Activated T-cell treated with anti-CD3 and anti-CD28 coated beads, Interleukin-2, amount 50 U/mL, for 24 hours (primary cell): ENCODE measurements at regions not wholly inside any gene's neighbourhood (a gene's known extent, or its start where the extent isn't known, plus 50 kb on each side); places are given as distances from the start of the nearest gene placed in this dataset.
A peak's percentile ranks its signal among the peaks of the same experiment; 100 is the strongest.
"Not testable (repeated sequence)": the region's sequence is repeated elsewhere in the genome, so short reads cannot be mapped to it uniquely, and the experiment has no call there.

Experiments
- DNase-seq: peaks from one replicate; pipeline ENCODE4 v3.0.0-alpha.2; 2020
- H3K27ac Mint-ChIP-seq: 2 replicates; pipeline ENCODE4 v1.8.0; 2020; ENCODE audit warnings: mild to moderate bottlenecking, mixed read lengths
- H3K27me3 Mint-ChIP-seq: 2 replicates; pipeline ENCODE4 v1.8.0; 2020; ENCODE audit warnings: mixed read lengths
- H3K36me3 Mint-ChIP-seq: 2 replicates; pipeline ENCODE4 v1.8.0; 2020; ENCODE audit warnings: low read depth, mixed read lengths
- H3K4me1 Mint-ChIP-seq: 2 replicates; pipeline ENCODE4 v1.8.0; 2020; ENCODE audit warnings: low read depth, mixed read lengths
- H3K4me3 Mint-ChIP-seq: 2 replicates; pipeline ENCODE4 v1.8.0; 2020; ENCODE audit warnings: mild to moderate bottlenecking, moderate library complexity, mixed read lengths
- H3K9me3 Mint-ChIP-seq: 2 replicates; pipeline ENCODE4 v1.8.0; 2020; ENCODE audit warnings: mixed read lengths

DNA sequence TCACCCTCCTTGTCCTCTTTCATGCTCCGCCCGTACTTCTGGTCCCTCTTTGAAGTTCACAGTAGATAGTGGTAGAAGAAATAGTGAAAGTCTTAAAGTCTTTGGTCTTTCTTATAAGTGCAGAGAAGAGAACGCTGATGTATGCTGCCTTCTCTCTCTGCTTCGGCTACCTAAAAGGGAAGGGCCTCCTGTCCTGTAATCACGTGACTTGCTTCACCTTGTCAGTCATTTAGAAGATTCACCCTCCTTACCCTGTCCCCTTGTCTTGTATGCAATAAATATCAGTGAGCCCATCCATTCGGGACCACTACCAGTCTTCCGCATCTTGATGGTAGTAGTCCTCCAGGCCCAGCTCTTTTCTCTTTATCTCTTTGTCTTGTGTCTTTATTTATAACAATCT, 144.6 kb downstream of the ARL4C start:
- DNase-seq = no peak
- no peaks in the 10 kb centered on the region for H3K27me3 Mint-ChIP-seq
- no peak overlapping the region for H3K4me3 Mint-ChIP-seq
- no peak overlapping the region for H3K27ac Mint-ChIP-seq
- H3K9me3 Mint-ChIP-seq = peaks cover 4% of the 10 kb centered on the region
- H3K4me1 Mint-ChIP-seq = peaks cover 33% of the 10 kb centered on the region
- H3K36me3 Mint-ChIP-seq = no peaks in the 10 kb centered on the region

DNA sequence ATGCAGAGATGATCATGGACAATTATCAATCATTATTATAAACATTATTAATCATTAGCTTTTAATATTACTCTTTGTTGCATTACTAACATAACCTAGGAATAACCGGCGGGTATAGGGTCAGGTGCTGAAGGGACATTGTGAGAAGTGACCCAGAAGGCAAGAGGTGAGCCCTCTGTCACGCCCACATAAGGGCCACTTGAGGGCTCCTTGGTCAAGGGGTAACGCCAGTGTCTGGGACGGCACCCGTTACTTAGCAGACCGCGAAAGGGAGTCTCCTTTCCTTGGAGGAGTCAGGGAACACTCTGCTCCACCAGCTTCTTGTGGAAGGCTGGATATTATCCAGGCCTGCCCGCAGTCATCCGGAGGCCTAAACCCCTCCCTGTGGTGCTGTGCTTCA, 145.0 kb downstream of the ARL4C start:
- peaks cover 35% of the 10 kb centered on the region for H3K4me1 Mint-ChIP-seq
- not testable (repeated sequence) for H3K27ac Mint-ChIP-seq, DNase-seq

DNA sequence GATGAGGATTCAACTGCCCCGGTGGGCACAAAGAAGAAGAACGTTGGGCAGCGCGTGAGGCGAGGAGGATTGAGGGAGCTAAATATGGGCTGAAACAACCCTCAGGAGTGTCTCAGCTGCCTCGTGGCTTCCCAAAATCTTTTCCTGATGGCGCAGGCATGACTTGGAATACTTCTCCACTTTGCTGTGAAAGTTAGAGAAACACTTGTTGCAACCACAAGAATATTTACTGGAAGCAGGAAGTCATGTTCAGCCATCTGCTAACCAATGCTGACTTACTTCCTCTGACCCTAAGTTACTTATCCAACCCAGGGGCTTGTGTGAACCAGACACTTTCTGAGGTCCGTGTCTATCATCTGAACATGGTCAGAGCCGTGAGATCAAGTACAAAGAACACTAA, 148.8 kb downstream of the ARL4C start:
- H3K36me3 Mint-ChIP-seq = no peaks in the 10 kb centered on the region
- peaks cover 26% of the 10 kb centered on the region for H3K4me1 Mint-ChIP-seq
- no peaks in the 10 kb centered on the region for H3K27me3 Mint-ChIP-seq
- no peak overlapping the region for H3K27ac Mint-ChIP-seq
- DNase-seq = no peak
- H3K4me3 Mint-ChIP-seq = no peak overlapping the region
- H3K9me3 Mint-ChIP-seq = peaks cover 3% of the 10 kb centered on the region

More for the DNA sequence above, 145.0 kb downstream of the ARL4C start:
- H3K9me3 Mint-ChIP-seq, H3K4me3 Mint-ChIP-seq, H3K36me3 Mint-ChIP-seq, H3K27me3 Mint-ChIP-seq: not testable (repeated sequence)

DNA sequence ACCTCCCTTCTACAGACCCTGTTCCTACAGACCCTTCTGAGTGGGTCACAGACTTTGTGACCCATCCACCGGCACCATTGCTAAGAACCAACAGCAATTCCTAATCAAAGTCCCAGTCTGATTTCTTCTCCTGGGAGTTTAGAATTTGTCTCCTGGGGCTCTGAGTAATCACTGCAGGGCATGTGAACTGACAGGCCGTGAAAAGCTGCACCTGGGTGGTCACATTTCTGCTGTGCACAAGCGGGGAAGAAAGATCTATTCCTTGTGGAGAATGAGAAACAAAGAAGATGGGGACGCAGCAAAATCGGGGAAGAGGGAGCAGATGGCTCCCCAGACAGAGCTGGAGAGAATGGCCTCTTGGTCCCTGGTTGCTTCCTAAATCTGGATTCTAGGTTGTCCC, 151.0 kb downstream of the ARL4C start:
- Mint-ChIP-seq H3K4me3 (no peak overlapping the region), H3K27me3 (no peaks in the 10 kb centered on the region), H3K36me3 (no peaks in the 10 kb centered on the region), H3K27ac (no peak overlapping the region), H3K9me3 (no peaks in the 10 kb centered on the region), H3K4me1 (peaks cover 26% of the 10 kb centered on the region)
- no peak for DNase-seq

DNA sequence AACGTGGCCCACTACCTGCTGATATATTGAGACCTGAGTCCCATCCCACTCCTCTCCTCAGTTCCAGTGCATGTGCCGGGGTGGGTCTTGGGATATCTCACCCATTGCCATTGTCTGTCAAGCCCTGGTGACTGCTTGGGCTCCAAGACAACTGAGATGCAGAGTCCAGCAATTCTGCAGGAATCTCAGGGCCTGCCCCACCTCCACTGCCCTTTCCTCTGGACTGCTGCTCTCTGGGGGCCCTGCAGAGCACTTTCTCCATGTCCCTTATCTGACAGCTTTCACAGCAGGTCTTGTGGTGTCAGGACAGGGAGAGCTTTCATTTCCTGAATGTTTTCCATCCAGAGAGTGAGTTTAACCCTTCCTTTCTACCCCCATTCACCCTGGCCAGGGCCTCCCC, 152.9 kb downstream of the ARL4C start:
- no peak for DNase-seq
- no peaks in the 10 kb centered on the region for H3K27me3 Mint-ChIP-seq
- H3K27ac Mint-ChIP-seq = no peak overlapping the region
- no peak overlapping the region for H3K4me3 Mint-ChIP-seq
- peaks cover 8% of the 10 kb centered on the region for H3K9me3 Mint-ChIP-seq
- no peaks in the 10 kb centered on the region for H3K36me3 Mint-ChIP-seq
- H3K4me1 Mint-ChIP-seq = peaks cover 29% of the 10 kb centered on the region

DNA sequence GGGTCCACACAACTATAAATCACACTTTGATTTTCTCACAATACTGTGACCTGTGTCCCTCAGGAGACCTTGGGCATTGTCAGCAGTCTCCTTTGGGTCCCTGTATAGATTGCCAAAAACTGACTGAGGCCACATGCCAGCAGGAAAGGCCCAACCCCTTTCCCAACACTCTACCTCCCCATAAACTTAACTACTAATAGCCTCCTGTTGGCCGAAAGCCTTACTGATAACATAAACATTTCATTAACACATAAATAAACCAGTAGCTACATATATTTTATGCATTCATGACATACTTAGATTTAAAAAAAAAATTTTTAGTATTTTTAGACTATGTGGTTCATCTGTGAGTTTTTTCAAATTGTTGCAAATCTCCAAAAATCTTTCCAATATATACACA, 153.5 kb downstream of the ARL4C start:
- Mint-ChIP-seq H3K9me3 (peaks cover 11% of the 10 kb centered on the region), H3K36me3 (no peaks in the 10 kb centered on the region), H3K4me1 (peaks cover 25% of the 10 kb centered on the region), H3K27ac (no peak overlapping the region), H3K27me3 (no peaks in the 10 kb centered on the region), H3K4me3 (no peak overlapping the region)
- DNase-seq = no peak

DNA sequence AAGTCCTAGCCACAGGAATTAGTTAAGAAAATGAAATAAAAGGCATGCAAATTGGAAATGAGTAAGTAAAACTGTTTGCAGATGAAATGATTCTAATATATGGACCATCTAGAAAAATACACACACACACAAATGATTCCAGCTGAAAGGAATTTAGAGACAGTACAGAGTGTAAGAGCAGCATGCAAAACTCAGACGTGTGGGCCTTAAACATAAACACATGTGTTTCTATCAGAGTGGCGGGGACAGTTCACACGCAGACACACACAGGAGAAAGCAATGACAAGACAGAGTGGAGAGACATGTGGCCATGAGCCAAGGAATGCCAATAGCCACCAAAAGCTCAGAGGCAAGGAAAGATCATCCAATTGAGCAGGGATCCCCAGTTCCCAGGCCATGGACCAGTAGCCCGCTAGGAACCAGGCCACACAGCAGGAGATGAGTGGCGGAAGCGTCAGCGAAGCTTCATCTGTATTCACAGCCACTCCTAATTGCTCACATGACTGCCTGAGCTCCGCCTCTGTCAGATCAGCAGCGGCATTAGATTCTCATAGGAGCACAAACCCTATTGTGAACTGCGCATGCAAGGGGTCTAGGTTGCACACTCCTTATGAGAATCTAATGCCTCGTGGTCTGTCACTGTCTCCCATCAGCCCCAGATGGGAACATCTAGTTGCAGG, 155.4 kb downstream of the ARL4C start:
- peaks cover 11% of the 10 kb centered on the region for H3K9me3 Mint-ChIP-seq
- no peaks in the 10 kb centered on the region for H3K27me3 Mint-ChIP-seq
- DNase-seq = no peak
- H3K4me3 Mint-ChIP-seq = no peak overlapping the region
- H3K27ac Mint-ChIP-seq = no peak overlapping the region
- H3K36me3 Mint-ChIP-seq = no peaks in the 10 kb centered on the region
- H3K4me1 Mint-ChIP-seq = peaks cover 11% of the 10 kb centered on the region

DNA sequence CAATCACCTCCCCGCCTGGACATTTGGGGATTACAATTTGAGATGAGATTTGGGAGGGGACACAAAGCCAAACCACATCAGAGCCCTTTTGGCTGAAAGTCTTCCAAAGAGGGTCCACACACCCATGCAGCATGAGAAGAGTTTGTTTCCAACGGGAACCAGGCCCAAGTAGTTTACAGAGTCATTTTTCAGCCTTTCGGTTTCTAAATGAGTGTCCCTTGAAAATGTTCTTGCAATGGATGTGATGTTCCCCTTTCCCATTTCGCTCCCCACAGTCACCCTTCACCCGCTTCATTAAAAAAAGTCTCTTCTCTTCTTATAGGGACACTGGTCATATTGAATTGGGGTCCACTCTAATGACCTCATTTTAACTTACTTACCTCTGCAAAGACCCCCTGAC, 157.4 kb downstream of the ARL4C start:
- H3K9me3 Mint-ChIP-seq = peaks cover 11% of the 10 kb centered on the region
- H3K27ac Mint-ChIP-seq = no peak overlapping the region
- H3K27me3 Mint-ChIP-seq = no peaks in the 10 kb centered on the region
- H3K36me3 Mint-ChIP-seq = no peaks in the 10 kb centered on the region
- H3K4me1 Mint-ChIP-seq = peaks cover 23% of the 10 kb centered on the region
- DNase-seq = no peak
- H3K4me3 Mint-ChIP-seq = no peak overlapping the region

DNA sequence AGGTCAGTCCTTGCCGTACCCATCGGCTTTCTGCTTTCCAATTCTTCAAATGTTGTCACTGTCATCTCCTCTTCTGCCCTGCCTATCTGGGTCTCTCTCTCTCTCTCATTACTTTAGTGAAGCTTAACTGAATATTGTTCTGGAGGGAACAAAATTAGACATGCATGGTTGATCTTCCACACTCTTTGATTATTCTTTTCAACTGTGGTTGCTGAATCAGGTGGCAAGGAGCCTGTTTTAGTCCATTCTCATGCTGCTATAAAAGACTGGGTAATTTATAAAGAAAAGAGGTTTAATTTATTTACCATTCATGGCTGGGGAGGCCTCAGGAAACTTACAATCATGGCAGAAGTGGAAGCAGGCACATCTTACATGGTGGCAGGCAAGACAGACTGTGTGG, 157.9 kb downstream of the ARL4C start:
- no peak for DNase-seq
- Mint-ChIP-seq H3K36me3 (no peaks in the 10 kb centered on the region), H3K27ac (no peak overlapping the region), H3K27me3 (no peaks in the 10 kb centered on the region), H3K4me1 (peaks cover 21% of the 10 kb centered on the region), H3K9me3 (peaks cover 11% of the 10 kb centered on the region), H3K4me3 (no peak overlapping the region)

DNA sequence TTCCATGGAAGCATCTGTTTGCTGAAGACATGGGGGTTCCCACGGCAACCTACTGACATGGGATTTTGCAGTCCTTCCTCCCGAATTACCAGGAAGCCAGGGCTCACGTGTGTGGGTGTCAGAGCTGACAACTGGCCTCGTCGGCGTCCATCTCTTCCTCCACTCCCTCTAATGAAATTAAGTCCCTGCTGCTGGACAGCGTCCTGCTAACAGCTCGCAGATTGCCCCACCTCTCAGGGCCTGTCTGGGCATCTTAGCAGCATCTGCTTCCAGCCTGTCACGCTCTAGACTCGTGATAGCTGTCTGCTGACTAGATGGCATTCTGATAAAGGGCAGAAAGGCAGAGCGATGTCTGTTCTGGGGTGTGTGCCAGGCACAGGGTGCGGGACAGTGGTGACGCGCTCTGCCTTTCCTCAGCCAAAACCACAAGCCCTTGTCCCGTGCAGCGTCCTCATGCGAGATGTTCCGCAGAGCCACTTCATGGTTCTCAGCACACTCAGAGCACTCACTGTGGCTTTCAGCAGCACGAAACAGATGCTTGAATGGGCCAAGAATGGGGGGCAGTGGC, 161.1 kb downstream of the ARL4C start:
- DNase-seq = peak; percentile 59
- Mint-ChIP-seq H3K27me3 (no peaks in the 10 kb centered on the region), H3K4me1 (peaks cover 31% of the 10 kb centered on the region), H3K27ac (peak overlapping the region; percentile 74), H3K4me3 (no peak overlapping the region), H3K36me3 (no peaks in the 10 kb centered on the region), H3K9me3 (peaks cover 11% of the 10 kb centered on the region)

DNA sequence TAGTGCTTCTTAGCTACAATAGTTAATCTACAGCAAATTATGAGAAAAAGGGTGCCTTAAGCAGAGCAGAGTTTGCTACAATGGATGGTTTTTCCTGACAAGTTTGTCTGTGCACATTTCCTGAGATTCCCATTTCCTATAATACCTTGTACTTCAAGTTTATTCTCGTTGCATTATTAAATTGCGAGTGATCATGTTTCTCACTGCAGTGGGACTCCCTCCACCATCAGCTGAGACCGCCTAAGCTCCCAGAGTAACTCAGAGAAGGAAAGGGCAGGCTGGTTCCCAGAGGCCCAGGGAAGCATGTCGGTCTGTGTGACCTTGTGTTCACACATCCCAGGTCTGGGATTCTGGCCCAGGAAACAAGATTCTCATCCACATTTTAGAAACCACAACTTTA, 162.1 kb downstream of the ARL4C start:
- Mint-ChIP-seq H3K36me3 (no peaks in the 10 kb centered on the region), H3K27ac (no peak overlapping the region), H3K27me3 (no peaks in the 10 kb centered on the region), H3K4me1 (peaks cover 31% of the 10 kb centered on the region), H3K4me3 (no peak overlapping the region), H3K9me3 (peaks cover 11% of the 10 kb centered on the region)
- no peak for DNase-seq

DNA sequence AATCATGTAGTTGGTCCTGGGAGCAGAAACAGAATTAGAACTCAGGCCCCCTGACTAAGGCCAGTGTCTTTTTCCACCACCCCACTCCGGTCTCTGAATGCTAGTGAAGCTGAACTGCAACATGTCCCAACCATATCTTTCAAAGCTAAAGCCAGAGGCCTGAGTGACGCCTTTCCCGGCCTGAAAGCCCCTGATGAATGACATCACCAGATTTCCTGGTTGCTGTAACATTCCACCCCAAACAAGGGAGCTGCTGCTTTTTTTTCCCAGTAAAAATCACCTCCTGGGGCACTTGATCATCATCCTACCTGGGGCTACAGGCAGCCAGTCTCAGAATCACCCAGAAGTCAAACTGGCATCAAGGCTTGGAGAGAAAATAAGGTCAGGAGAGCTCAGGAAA, 162.7 kb downstream of the ARL4C start:
- Mint-ChIP-seq H3K4me3 (no peak overlapping the region), H3K27me3 (no peaks in the 10 kb centered on the region), H3K36me3 (no peaks in the 10 kb centered on the region), H3K4me1 (peaks cover 27% of the 10 kb centered on the region), H3K27ac (no peak overlapping the region), H3K9me3 (peaks cover 5% of the 10 kb centered on the region)
- no peak for DNase-seq

DNA sequence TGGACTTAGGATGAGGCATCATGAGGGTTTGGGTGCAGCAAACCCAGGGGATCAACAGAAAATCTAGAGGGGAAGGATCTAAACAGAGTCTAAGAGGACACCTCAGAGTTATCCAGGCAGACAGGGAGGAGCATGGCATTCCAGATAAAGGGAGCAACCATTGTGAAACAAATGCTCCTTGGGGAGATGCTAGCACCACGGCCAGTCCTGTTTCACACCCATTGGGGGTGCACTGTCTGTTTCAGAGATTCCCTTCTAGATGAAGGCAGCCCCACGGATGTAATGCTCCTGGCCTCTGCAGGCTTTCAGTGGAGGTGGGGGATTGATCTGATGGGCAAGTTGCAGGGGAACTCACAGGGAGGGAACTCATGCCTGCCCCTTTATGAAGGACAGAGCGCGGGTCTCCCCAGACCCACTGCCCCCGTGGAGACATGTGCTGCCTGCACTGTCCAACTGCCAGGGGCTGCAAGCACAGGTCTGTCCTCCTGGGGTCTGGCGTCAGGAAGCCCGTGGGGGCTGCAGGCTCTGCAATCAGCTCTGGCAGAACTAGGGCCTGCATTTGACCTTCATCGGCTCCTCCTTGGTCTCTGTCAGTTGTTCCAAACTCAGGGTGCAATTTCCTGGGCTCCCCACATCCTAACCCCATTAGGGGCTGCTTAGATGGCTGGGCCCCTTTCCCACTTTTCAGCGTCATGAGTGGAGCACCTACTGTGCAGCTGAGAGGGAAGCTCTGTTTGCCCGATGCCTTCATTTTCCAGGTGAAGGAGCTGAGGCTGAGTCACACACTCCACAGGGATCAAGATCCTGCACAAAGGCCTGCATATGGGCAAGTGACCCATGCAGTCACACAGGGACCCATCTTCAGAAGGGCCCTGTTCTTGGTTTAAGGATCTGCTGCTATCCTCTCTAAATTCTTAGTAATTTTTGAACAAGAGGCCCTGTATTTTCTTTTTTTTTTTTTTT, 163.4 kb downstream of the ARL4C start:
- Mint-ChIP-seq H3K4me1 (peaks cover 27% of the 10 kb centered on the region), H3K27ac (no peak overlapping the region), H3K36me3 (no peaks in the 10 kb centered on the region), H3K9me3 (no peaks in the 10 kb centered on the region), H3K27me3 (no peaks in the 10 kb centered on the region), H3K4me3 (no peak overlapping the region)
- DNase-seq = no peak

DNA sequence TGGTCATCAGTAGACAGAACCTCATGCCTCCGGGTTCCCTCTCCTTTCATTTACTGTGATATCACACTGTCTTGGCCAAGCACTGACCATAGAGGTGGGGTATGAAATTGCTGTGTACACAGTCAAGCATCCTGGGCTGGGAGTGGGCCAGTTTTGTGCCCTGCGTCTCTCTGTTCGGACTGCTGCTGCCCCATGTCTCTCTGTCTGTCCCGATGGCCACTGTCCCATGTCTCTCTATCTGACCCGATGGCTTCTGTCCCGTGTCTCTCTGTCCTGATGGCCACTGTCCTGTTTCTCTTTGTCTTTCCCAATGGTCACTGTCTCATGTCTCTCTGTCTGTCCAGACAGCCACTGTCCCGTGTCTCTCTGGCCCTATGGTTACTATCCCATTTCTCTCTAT, 164.9 kb downstream of the ARL4C start:
- Mint-ChIP-seq H3K4me1 (peaks cover 30% of the 10 kb centered on the region), H3K36me3 (no peaks in the 10 kb centered on the region), H3K9me3 (no peaks in the 10 kb centered on the region), H3K27me3 (no peaks in the 10 kb centered on the region), H3K27ac (no peak overlapping the region), H3K4me3 (no peak overlapping the region)
- DNase-seq = no peak

DNA sequence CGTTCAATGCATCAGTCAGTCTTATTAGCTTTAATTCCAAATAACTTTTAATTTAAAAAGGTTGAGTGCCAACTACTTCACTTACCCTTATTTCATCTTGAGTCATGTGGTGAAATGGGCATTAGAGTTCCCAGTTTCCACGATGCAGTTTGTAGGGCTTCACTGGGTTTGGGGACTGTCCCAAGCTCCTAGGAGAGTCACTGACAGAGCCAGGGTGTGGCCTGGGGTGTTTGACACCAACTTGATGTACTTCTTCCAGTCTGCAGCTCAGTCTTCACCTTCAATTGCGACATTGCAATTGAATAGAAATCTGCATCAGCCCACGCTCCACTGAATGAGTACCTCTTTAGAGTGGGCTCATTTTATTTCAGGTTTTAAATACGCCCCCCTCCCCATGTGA, 165.3 kb downstream of the ARL4C start:
- H3K36me3 Mint-ChIP-seq = no peaks in the 10 kb centered on the region
- H3K27ac Mint-ChIP-seq = no peak overlapping the region
- DNase-seq = no peak
- H3K4me3 Mint-ChIP-seq = no peak overlapping the region
- H3K4me1 Mint-ChIP-seq = peaks cover 30% of the 10 kb centered on the region
- H3K27me3 Mint-ChIP-seq = no peaks in the 10 kb centered on the region
- H3K9me3 Mint-ChIP-seq = no peaks in the 10 kb centered on the region
